ENCODE measurements at regions not wholly inside any gene's neighbourhood (a gene's known extent, or its start where the extent isn't known, plus 50 kb on each side); places are given as distances from the start of the nearest gene placed in this dataset.

DNA sequence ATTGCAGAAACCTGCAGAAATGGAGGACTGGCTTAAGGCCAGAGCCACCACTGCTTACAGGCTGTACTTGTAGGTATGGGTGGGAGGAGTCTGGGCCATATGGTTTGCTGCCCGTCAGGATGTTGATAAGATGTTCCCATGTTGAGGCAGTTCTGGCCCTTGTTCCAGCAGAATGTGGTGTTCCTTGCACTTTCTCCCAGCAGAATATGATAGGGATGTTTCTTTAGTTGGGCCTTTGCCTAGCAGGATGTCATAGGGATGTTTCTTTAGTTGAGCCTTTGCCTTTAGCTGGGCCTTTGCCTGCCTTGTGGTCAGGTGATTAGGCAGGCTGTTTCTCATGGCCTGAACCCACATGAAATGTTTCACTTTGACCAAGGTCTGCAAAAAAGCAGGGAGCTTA is 139.1 kb upstream of the PAQR3 start:
- H3K27ac ChIP-seq = no peak overlapping the region
- DNase-seq = no peak
- TF ChIP-seq, protein P1, sequence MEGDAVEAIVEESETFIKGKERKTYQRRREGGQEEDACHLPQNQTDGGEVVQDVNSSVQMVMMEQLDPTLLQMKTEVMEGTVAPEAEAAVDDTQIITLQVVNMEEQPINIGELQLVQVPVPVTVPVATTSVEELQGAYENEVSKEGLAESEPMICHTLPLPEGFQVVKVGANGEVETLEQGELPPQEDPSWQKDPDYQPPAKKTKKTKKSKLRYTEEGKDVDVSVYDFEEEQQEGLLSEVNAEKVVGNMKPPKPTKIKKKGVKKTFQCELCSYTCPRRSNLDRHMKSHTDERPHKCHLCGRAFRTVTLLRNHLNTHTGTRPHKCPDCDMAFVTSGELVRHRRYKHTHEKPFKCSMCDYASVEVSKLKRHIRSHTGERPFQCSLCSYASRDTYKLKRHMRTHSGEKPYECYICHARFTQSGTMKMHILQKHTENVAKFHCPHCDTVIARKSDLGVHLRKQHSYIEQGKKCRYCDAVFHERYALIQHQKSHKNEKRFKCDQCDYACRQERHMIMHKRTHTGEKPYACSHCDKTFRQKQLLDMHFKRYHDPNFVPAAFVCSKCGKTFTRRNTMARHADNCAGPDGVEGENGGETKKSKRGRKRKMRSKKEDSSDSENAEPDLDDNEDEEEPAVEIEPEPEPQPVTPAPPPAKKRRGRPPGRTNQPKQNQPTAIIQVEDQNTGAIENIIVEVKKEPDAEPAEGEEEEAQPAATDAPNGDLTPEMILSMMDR (IDR thresholded peaks at IDR 0.05) = no peak
- H3K36me3 ChIP-seq = no peaks in the 10 kb centered on the region
- no peak overlapping the region for H3K4me3 ChIP-seq
- no peaks in the 10 kb centered on the region for H3K9me3 ChIP-seq
- H3K27me3 ChIP-seq = no peaks in the 10 kb centered on the region
- intact Hi-C loops (cut with DNase I) = no loop called here
- H3K4me1 ChIP-seq = no peaks in the 10 kb centered on the region
- H3K9ac ChIP-seq (ENCODE audit: low read depth in 2 of 2, low read length in 2 of 2) = no peak overlapping the region

DNA sequence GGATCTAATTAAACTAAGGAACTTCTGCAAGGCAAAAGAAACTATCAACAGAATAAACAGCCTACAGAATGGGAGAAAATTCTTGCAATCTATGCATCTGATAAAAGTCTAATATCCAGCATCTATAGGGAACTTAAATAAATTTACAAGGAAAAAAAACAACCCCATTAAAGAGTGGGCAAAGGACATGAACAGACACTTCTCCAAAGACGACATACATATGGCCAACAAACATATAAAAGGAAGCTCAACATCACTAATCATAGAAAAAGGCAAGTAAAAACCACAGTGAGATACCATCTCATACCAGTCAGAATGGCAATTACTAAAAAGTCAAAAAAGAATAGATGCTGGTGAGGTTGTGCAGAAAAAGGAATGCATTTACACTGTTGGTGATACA is 134.8 kb upstream of the PAQR3 start:
- Histone ChIP-seq H3K36me3 (no peaks in the 10 kb centered on the region), H3K27me3 (no peaks in the 10 kb centered on the region), H3K9ac (ENCODE audit: low read depth in 2 of 2, low read length in 2 of 2) (no peak overlapping the region), H3K4me3 (no peak overlapping the region), H3K4me1 (no peaks in the 10 kb centered on the region), H3K9me3 (no peaks in the 10 kb centered on the region), H3K27ac (no peak overlapping the region)
- TF ChIP-seq, protein P1 (IDR thresholded peaks at IDR 0.05) = no peak
- intact Hi-C loops (cut with DNase I) = no loop called here
- no peak for DNase-seq

DNA sequence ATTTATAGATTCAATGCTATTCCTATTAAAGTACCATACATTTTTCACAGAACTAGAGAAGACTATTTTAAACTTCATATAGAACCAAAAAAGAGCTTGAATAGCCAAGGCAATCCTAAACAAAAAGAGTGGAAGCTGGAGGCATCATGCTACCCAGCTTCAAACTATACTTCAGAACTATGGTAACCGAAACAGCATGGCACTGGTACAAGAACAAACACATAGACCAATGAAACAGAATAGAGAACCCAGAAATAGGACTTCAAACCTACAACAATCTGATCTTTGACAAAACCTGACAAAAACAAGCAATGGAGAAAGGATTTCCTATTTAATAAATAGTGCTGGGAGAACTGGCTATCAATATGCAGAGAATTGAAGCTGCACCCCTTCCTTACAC is 134.2 kb upstream of the PAQR3 start:
- Histone ChIP-seq H3K9me3 (no peaks in the 10 kb centered on the region), H3K36me3 (no peaks in the 10 kb centered on the region), H3K4me1 (no peaks in the 10 kb centered on the region), H3K9ac (ENCODE audit: low read depth in 2 of 2, low read length in 2 of 2) (no peak overlapping the region), H3K4me3 (no peak overlapping the region), H3K27me3 (no peaks in the 10 kb centered on the region), H3K27ac (no peak overlapping the region)
- intact Hi-C loops (cut with DNase I) = no loop called here
- TF ChIP-seq, protein P1 (IDR thresholded peaks at IDR 0.05) = no peak
- no peak for DNase-seq

DNA sequence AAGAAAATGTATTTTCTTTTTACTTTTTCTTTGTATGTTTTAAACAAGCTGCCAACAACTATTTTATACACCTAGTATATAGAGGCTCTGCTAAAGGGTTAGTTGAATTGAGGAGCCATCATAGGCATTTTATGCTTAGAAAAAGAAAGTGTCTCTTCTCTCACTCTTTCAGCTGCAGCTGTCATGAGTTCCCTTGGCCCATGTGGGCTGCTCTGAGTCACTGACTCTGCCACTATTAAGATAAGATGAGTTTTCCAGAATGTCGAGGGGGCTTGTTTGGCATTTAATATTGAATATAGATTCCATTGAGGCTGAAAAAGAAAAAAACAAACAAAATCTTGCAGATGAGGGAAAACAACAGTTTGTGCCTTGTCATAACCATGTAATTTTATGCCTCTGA is 126.0 kb upstream of the PAQR3 start:
- no peaks in the 10 kb centered on the region for H3K9me3 ChIP-seq
- H3K36me3 ChIP-seq = no peaks in the 10 kb centered on the region
- intact Hi-C loops (cut with DNase I) = no loop called here
- no peaks in the 10 kb centered on the region for H3K4me1 ChIP-seq
- no peaks in the 10 kb centered on the region for H3K27me3 ChIP-seq
- no peak overlapping the region for H3K9ac ChIP-seq (ENCODE audit: low read depth in 2 of 2, low read length in 2 of 2)
- no peak for DNase-seq
- H3K27ac ChIP-seq = no peak overlapping the region
- no peak overlapping the region for H3K4me3 ChIP-seq
- TF ChIP-seq, protein P1 (IDR thresholded peaks at IDR 0.05) = no peak

DNA sequence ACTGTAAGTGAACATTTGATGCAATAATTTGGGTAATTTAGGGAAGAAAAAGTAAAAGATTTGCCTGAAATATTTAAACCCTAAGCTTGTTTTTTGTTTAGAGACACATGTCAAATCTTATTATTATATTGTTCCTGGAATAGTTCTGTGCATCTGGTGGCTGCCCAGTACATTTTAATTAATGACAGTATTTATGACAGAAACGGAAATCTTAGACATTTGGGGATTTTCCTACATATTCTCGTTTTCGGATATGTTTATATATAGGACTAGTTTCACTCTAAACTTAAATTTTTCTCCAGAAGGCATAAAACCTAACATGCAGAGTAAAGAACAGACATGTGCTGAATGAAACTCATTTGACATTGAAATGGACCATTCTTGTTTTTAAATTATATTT is 125.6 kb upstream of the PAQR3 start:
- no peak for DNase-seq
- H3K27me3 ChIP-seq = no peaks in the 10 kb centered on the region
- H3K27ac ChIP-seq = no peak overlapping the region
- no peak overlapping the region for H3K9ac ChIP-seq (ENCODE audit: low read depth in 2 of 2, low read length in 2 of 2)
- H3K36me3 ChIP-seq = no peaks in the 10 kb centered on the region
- no peaks in the 10 kb centered on the region for H3K4me1 ChIP-seq
- intact Hi-C loops (cut with DNase I) = no loop called here
- TF ChIP-seq, protein P1 (IDR thresholded peaks at IDR 0.05) = no peak
- H3K4me3 ChIP-seq = no peak overlapping the region
- no peaks in the 10 kb centered on the region for H3K9me3 ChIP-seq

All from colonic mucosa (tissue), 4 donors.